Caco-2 (cell line): ENCODE measurements at regions not wholly inside any gene's neighbourhood (a gene's known extent, or its start where the extent isn't known, plus 50 kb on each side); places are given as distances from the start of the nearest gene placed in this dataset.

Source experiments
- BruUV-seq: library from RNA; stranded (reverse); fragments of 400-500 nt; replicated peaks from 2 replicates; lab custom pipeline; 2021; lab: Mats Ljungman, UMichigan
- CTCF ChIA-PET: fragments of 300-600 bp; sonication (Branson Sonifier 250); formaldehyde crosslinking; loops from one replicate; lab custom pipeline; 2022; ENCODE audit warnings: antibody characterized with exemption; lab: Charles Lee
- POLR2A ChIA-PET: fragments of 300-600 bp; sonication (Branson Sonifier 250); formaldehyde crosslinking; loops from one replicate; lab custom pipeline; 2022; ENCODE audit warnings: antibody characterized with exemption; lab: Charles Lee
- DNase-seq, 2 experiments: peaks; one replicate each; pipeline versions ENCODE4 v3.0.0 to v3.0.0-alpha.2; 2020 to 2022
- H3K27me3 ChIP-seq: replicated peaks from 2 replicates; pipeline ENCODE4 v1.6.0; 2011; ENCODE audit warnings: low read length; ENCODE audit not compliant: control insufficient read depth, insufficient read depth
- H3K36me3 ChIP-seq: 2 replicates; pipeline ENCODE4 v1.5.1; 2011; ENCODE audit warnings: low read length; ENCODE audit not compliant: control insufficient read depth, insufficient read depth
- H3K4me1 ChIP-seq: fragments of 250-450 bp; sonication (Bioruptor Pico); 2 replicates; pipeline ENCODE4 v1.5.1; 2020; ENCODE audit warnings: mild to moderate bottlenecking
- H3K4me3 ChIP-seq: 2 replicates; pipeline ENCODE4 v1.5.1; 2011; ENCODE audit warnings: low read depth, mild to moderate bottlenecking, control low read depth, low read length
- H3K9me3 ChIP-seq: fragments of 250-450 bp; sonication (Bioruptor Pico); 2 replicates; pipeline ENCODE4 v1.5.1; 2020; ENCODE audit warnings: mild to moderate bottlenecking, moderate library complexity
- H3K27ac Mint-ChIP-seq: one replicate; pipeline ENCODE4 v1.8.0; 2022; ENCODE audit warnings: mixed read lengths; ENCODE audit not compliant: unreplicated experiment
- H3K27me3 Mint-ChIP-seq: one replicate; pipeline ENCODE4 v1.8.0; 2022; ENCODE audit warnings: mixed read lengths; ENCODE audit not compliant: insufficient read depth, unreplicated experiment
- H3K36me3 Mint-ChIP-seq: one replicate; pipeline ENCODE4 v1.8.0; 2022; ENCODE audit warnings: mild to moderate bottlenecking, mixed read lengths; ENCODE audit not compliant: insufficient read depth, unreplicated experiment
- H3K4me1 Mint-ChIP-seq: one replicate; pipeline ENCODE4 v1.8.0; 2022; ENCODE audit warnings: low read depth, mixed read lengths; ENCODE audit not compliant: unreplicated experiment
- H3K4me3 Mint-ChIP-seq: one replicate; pipeline ENCODE4 v1.8.0; 2022; ENCODE audit warnings: mild to moderate bottlenecking, moderate library complexity, mixed read lengths; ENCODE audit not compliant: unreplicated experiment
- H3K9me3 Mint-ChIP-seq: one replicate; pipeline ENCODE4 v1.8.0; 2022; ENCODE audit warnings: mixed read lengths; ENCODE audit not compliant: unreplicated experiment
- intact Hi-C: fragments of 100-400 bp; cut with micrococcal nuclease; formaldehyde crosslinking; loops from one replicate; pipeline ENCODE4 v1.10.0; 2022; ENCODE audit not compliant: unreplicated experiment
- TF ChIP-seq, protein P1 (sequence below), 2 experiments: fragments of 200-600 bp in 1 of 2; IDR thresholded peaks; 1 replicate in 1 of 2; 2 replicates in 1 of 2; pipeline versions ENCODE4 v1.5.1 to v1.8.0; 2011 to 2022; ENCODE audit warnings: antibody characterized with exemption in 1 of 2, control low read depth in 1 of 2, inconsistent platforms in 1 of 2, low read depth in 1 of 2, low read length in 1 of 2, mild to moderate bottlenecking in 1 of 2, moderate library complexity in 1 of 2; ENCODE audit not compliant: insufficient read depth in 1 of 2, severe bottlenecking in 1 of 2, unreplicated experiment in 1 of 2

DNA sequence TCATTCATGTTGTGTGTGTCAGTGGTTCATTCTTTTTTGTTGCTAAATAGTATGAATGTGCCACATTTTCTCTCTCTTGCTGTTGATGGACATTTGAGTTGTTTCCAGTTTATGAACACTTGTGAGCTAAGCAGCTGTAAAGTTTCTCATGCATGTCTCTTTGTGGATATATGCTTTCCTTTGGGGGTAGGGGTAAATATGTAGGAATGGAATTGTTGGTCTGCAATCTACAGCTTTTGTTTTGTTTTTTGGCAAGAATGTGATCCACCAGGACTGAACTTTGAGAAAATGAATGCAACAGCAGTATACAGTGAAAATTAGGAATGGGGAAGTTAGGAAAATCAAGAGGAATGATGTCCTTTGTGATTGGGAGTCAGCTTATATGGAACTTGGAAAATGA, 226.3 kb downstream of the CDCA7 start:
- Histone ChIP-seq H3K4me1 (no peaks in the 10 kb centered on the region), H3K27me3 (no peaks in the 10 kb centered on the region), H3K36me3 (no peaks in the 10 kb centered on the region), H3K9me3 (no peaks in the 10 kb centered on the region), H3K4me3 (no peak overlapping the region)
- no TSS peak for BruUV-seq
- no peaks in the 10 kb centered on the region for H3K4me1 Mint-ChIP-seq
- H3K27ac Mint-ChIP-seq, result no peak overlapping the region
- ChIA-PET POLR2A (no interaction called here), CTCF (no interaction called here)
- H3K9me3 Mint-ChIP-seq, result peaks cover 2% of the 10 kb centered on the region
- DNase-seq, result no peak
- TF ChIP-seq, protein P1, sequence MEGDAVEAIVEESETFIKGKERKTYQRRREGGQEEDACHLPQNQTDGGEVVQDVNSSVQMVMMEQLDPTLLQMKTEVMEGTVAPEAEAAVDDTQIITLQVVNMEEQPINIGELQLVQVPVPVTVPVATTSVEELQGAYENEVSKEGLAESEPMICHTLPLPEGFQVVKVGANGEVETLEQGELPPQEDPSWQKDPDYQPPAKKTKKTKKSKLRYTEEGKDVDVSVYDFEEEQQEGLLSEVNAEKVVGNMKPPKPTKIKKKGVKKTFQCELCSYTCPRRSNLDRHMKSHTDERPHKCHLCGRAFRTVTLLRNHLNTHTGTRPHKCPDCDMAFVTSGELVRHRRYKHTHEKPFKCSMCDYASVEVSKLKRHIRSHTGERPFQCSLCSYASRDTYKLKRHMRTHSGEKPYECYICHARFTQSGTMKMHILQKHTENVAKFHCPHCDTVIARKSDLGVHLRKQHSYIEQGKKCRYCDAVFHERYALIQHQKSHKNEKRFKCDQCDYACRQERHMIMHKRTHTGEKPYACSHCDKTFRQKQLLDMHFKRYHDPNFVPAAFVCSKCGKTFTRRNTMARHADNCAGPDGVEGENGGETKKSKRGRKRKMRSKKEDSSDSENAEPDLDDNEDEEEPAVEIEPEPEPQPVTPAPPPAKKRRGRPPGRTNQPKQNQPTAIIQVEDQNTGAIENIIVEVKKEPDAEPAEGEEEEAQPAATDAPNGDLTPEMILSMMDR (IDR thresholded peaks at IDR 0.05; ENCODE audit: insufficient read depth in 1 of 2, low read depth in 1 of 2, low read length in 1 of 2, severe bottlenecking in 1 of 2, unreplicated experiment in 1 of 2), result no peak
- H3K36me3 Mint-ChIP-seq, result no peaks in the 10 kb centered on the region
- H3K27me3 Mint-ChIP-seq, result no peaks in the 10 kb centered on the region
- intact Hi-C loops, result no loop called here
- no peak overlapping the region for H3K4me3 Mint-ChIP-seq

DNA sequence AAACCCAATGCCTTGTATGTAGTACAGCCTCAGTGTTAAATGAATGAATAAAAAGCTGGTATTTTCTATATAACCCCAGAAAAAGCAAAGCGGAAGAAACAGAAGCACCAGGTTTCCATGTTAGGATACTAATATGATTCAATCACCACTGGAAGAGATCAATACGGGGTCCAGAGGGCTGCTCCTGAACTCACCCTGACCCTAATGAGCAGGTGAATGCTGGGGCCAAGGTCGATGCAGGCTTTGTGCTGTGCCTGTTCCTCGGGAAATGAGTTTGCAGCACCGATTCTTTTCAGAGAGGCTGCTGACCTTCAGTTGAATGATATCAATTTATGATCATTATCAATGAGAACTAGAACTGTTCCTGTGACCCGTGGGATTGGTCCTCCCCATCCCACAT, 228.5 kb downstream of the CDCA7 start:
- no peak overlapping the region for H3K4me3 Mint-ChIP-seq
- TF ChIP-seq, protein P1 (IDR thresholded peaks at IDR 0.05; ENCODE audit: insufficient read depth in 1 of 2, low read depth in 1 of 2, low read length in 1 of 2, severe bottlenecking in 1 of 2, unreplicated experiment in 1 of 2), result no peak
- intact Hi-C loops, result no loop called here
- H3K27ac Mint-ChIP-seq, result no peak overlapping the region
- H3K36me3 Mint-ChIP-seq, result no peaks in the 10 kb centered on the region
- DNase-seq, result no peak
- H3K9me3 ChIP-seq, result no peaks in the 10 kb centered on the region
- no peaks in the 10 kb centered on the region for H3K4me1 Mint-ChIP-seq
- no TSS peak for BruUV-seq
- no peaks in the 10 kb centered on the region for H3K36me3 ChIP-seq
- H3K27me3 Mint-ChIP-seq, result peaks cover 4% of the 10 kb centered on the region
- CTCF ChIA-PET, result no interaction called here
- no peaks in the 10 kb centered on the region for H3K4me1 ChIP-seq
- no peak overlapping the region for H3K4me3 ChIP-seq
- POLR2A ChIA-PET, result no interaction called here
- no peaks in the 10 kb centered on the region for H3K9me3 Mint-ChIP-seq
- no peaks in the 10 kb centered on the region for H3K27me3 ChIP-seq

DNA sequence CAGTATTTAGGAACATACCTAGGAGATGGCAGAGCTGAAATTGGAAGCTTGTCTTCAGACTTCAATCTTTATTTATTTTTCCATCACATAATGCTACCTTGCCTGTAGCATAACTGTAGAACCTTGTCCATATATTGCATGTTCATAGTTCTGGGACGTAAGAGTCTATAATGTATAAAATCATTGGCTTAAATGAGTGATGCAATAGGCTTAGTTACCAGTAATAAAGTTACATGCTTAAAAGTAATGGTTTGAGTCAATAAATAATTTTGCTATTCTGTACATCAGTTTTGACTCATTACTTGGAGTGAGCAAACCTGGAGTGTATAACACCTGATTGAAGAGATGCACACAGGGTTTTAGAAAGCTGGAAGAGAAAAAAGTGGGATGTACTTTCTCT, 229.3 kb downstream of the CDCA7 start:
- Mint-ChIP-seq H3K4me3 (no peak overlapping the region), H3K36me3 (no peaks in the 10 kb centered on the region), H3K9me3 (no peaks in the 10 kb centered on the region), H3K27me3 (peaks cover 4% of the 10 kb centered on the region), H3K4me1 (peaks cover 2% of the 10 kb centered on the region), H3K27ac (no peak overlapping the region)
- CTCF ChIA-PET, result no interaction called here
- DNase-seq, result no peak
- H3K4me1 ChIP-seq, result no peaks in the 10 kb centered on the region
- no peak overlapping the region for H3K4me3 ChIP-seq
- TF ChIP-seq, protein P1 (IDR thresholded peaks at IDR 0.05; ENCODE audit: insufficient read depth in 1 of 2, low read depth in 1 of 2, low read length in 1 of 2, severe bottlenecking in 1 of 2, unreplicated experiment in 1 of 2), result no peak
- intact Hi-C loops, result no loop called here
- POLR2A ChIA-PET, result no interaction called here
- no peaks in the 10 kb centered on the region for H3K27me3 ChIP-seq
- no peaks in the 10 kb centered on the region for H3K9me3 ChIP-seq
- no TSS peak for BruUV-seq
- H3K36me3 ChIP-seq, result no peaks in the 10 kb centered on the region
